ENCODE measurements at regions not wholly inside any gene's neighbourhood (a gene's known extent, or its start where the extent isn't known, plus 50 kb on each side); places are given as distances from the start of the nearest gene placed in this dataset.

DNA sequence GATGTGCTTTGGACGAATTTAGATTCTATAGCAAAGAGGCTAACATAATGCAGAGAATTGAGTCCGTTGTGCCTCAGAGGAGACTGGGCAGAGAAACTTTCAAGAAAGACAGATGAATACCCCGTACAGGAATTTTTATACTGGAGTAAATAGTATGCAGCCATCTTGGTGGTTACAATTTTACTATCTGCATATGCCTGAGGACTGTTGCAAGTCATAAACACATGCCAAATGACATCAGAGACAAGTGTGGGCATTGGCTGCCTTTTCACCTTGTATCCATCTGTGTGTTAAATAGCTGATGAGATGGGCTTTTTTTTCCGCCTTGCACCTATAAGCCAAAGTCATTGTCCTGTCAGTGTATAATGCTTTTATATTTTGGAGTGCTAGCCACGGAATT is 267.5 kb upstream of the SP4 start:
- no peak for DNase-seq

GRCh38 chr7:21167942-21168341 is 259.9 kb upstream of the SP4 start:
- no peak for DNase-seq

- no peak for DNase-seq
These were observed 258.0 kb upstream of the SP4 start for GRCh38 chr7:21169667-21170580.

DNA sequence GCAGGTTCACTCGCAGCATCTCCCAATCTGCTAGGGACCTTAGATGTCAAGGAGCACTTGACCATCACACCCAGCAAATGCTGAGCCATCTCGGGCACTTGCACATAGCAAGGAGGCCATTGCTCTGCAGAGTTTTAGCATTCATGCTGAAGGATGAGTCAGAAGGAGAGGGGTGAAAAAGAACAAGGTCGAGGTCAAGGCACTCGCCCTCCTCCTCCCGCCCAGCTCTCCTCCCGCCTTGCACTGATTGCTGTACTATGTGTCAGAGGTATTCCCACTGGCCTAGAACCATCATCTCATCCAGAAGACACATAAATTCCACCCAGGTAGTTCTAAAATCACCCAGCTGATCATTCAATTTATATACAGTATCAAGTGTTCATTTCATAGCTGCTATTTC is 255.1 kb upstream of the SP4 start:
- DNase-seq: no peak

GRCh38 chr7:21173436-21173835 is 254.4 kb upstream of the SP4 start:
- no peak for DNase-seq

DNA sequence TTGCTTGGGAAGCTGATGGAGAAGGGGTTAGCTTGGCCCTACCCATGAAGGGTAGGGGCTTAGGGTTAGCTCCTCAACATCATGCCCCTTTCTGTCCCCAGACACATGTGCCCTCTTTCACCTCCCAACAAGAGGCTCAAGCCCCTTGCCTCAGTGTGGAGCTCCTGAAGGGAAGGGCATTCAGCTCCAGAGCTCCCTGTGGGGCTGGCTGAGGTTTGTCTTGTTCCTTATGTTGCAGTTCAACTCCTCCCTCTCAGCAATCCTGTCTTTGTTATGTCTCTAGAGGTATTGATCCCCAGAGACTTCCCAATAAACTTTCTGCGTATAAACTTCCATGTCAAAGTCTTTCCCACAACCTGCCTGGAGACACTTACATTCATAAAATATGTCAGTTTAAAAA is 252.2 kb upstream of the SP4 start:
- no peak for DNase-seq

DNA sequence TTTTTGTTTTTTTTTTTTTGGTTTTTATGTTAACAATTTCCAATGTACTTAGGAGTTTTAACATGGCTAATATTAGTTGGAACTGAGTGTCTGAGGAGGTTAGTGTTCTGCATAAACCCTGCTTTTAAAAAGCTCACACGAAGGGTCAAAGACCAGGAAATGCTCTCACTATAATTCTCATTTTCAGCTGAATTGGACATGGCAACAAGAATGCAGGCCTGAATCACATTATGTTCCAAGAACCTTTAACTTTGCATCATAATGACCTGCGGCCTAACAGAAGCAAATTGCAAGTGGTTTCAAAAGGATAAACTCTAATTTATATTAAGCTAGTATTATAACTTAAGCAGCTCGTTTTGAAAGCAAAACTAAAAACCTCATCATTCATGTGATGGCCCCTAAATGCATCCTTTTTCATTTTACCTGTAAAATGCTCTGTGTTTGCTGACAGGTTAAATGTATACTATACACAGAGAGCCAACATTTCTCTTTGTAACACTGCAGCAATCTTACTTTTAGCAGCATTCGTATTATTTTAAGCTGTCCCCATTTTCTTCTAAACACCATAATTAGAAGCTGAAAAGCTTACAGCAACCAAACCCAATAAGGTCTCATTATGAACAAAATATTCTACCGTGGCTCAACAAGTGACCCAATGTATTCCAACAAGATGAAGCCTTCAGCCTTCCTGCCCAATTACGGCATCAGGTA is 242.8 kb upstream of the SP4 start:
- DNase-seq: no peak

DNA sequence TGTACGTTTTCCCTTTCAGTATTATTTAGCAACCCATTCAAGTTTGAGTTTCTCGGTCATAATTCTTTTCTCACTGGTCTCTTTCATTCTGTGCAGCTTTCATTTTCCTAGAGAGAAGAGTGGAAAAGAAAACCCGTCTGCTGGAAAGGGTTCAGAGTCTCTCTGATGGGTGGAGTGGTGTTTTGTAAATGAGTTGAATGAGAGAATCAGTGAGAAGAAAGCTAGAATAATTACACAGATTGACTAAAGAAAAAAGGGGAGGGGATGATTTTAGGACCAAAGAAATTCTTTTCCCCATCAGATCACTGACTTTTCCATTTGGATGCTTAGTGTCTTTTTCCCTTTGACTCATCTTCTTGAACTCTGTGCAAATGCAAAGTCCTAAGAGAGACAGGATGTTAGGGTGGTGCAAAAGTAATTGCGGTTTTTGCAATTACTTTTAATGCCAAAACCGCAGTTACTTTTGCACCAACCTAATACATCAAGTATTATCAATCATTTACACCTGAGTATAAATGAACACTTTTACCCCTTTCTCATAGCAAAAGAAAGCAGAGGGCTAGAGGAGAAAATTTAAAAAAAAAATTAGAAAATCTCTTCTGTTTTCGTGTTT is 242.1 kb upstream of the SP4 start:
- DNase-seq: no peak

DNA sequence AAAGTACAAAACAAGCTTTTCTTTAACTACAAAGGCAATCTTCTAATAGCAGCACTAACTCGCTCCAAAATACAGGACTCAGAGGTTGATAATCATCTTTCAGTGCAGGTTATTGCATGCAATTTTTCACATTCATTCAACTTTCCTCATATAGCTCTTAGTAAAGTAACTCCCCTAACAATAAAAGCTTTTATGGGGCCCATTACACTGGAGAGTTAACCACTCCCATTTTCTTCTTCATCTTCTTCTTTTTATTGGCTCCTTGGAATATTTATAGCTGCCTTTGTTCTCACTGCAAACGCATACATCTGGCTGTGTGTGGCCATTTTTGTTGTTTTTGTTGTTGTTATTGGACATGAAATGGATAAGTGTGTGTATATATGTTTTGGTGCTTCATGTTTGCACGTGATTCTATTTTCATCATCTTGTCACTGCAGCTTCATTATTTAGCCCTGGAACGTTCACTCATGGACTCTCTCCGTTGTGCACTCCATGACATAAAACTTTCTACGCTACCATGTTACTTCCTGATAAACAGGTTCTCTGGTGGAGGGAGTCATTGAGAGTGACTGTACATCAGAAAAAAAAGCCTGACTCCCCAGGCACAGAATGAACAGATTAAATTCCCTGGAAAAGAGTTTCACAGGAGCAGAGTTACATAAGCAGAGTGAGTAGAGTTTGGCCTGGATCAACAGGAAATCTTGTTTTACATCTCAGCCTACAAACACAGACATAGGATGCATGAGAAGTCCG is 236.4 kb upstream of the SP4 start:
- DNase-seq: no peak

DNA sequence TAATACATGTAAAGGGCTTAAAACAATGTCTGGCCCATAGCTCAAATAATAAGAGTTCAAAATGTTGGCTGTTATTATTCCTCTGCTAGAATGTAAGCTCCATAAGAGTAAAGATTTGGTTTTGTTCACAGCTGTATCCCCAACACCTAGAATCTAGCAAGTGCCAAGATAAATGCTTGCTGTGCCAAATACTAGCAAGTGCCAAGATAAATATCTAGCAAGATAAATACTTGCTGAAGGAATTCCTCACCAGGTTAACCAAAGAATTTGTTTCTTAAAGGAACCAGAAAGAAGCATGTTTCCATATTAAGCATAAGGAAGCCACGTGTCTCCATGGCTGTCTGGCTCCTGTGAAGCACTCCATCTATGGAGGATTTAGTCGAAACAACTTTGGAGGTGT is 235.2 kb upstream of the SP4 start:
- DNase-seq: no peak

DNA sequence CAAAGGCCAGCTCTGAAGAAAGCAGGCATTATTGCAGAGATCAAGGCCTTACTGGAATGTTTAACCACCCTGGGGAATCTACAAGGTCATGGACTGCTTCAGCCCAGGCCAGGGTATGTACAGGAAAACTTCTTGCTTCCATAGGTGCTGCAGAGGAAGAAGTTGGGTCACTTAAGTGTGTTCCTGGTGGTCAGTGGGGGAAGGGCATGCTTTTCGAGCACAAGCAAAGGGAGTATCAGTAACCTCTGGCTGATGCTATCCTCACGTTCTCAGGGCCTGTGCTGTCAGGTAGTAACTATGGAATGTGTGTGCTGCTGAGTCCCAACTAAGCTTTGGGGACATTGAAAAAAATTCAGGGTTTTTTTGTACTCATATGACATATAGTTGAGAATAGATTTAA is 234.0 kb upstream of the SP4 start:
- DNase-seq: no peak

DNA sequence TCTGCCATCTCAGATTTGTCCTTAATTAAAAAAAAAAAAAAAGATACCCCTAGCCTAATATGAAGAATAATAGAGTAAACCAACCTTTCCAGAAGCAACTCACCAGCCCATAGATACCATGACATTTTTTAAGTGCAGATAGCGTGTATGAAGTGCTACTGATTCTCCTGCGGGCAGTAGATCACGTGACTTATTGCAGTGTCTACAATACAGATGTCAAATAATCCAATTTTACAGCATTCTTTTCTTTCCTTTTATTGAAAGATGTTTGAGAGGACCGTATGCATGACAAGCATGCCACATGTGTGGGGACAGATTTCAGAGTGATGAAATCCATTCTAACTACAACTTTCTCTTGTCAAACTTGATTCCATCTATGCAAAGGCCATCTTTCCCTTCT is 232.9 kb upstream of the SP4 start:
- DNase-seq: no peak

DNA sequence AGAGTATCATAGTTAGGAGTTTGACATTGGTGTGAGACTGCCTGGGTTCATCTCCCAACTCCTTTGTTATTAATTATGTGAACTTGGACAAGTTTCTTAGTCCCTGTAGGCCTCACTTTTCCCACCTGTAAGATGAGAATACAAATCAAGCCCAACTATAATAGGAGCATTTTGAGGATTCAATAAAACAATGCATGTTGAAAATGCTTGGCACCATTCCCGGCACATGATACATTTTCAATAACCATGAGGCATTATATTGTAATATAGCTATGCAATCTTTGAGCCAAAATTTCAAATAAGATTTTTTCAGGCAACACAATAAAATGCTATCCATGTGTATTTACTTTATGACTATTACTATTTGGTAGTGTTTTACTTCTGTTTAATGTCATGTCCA is 229.0 kb upstream of the SP4 start:
- no peak for DNase-seq

GRCh38 chr7:21200503-21200902 is 227.4 kb upstream of the SP4 start:
- DNase-seq: no peak

GRCh38 chr7:21214657-21215056 is 213.2 kb upstream of the SP4 start:
- no peak for DNase-seq

- no peak for DNase-seq
These were observed 212.6 kb upstream of the SP4 start for GRCh38 chr7:21215307-21215706.

DNA sequence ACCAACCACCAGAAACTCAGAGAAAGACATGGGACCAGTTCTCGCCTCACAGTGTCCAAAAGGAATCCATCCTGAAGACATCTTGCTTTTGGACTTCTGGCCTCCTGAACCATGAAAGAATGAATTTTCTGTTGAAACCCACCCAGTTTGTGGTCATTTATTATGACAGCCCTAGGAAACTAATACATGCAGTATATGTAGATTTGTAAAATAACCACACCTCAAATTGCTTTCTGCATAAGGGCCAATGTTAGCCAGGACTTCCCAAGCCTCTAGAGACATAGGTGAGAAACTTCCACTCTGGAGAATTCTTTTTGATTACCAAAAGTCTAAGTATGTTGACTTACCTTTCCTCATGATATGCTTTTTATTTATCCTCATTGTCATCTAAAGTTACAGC is 210.5 kb upstream of the SP4 start:
- DNase-seq: no peak

GRCh38 chr7:21218155-21218554 is 209.7 kb upstream of the SP4 start:
- DNase-seq: no peak

GRCh38 chr7:21221130-21221529 is 206.8 kb upstream of the SP4 start:
- DNase-seq: no peak

GRCh38 chr7:21238400-21239116 is 189.3 kb upstream of the SP4 start:
- no peak for DNase-seq

- no peak for DNase-seq
These were observed 184.6 kb upstream of the SP4 start for GRCh38 chr7:21243265-21243664.

DNA sequence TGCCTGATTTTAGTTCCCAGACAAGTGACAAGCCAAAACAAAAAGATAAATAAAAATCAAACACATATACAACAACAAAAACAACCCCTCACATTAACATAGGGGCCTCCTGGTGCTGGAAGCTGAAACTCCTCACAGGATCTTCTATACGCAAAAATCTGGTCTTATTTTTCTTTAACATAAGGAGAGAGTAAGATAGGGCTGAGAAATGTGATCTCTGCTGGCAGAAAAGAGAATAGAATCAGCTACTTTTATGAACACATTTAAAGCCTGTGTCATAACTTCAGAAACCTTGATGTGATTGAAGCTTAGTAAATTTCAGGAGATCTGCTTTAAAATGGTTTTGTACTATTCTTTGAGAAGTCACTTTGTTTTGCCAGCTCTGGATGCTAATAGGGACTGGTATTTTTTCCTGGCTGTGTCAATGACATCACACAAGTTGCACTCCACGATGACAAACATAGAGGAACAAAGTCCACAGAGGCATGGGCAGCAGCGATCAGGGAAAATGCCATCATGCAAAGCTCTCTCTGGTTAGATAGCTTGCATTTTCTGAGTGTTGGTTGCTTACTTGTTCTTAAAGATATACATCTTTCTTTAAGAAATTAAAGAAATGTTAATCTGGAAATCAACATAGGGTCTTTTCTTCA is 176.6 kb upstream of the SP4 start:
- DNase-seq: no peak
